Brain microvascular endothelial cell (primary cell): ENCODE measurements at regions not wholly inside any gene's neighbourhood (a gene's known extent, or its start where the extent isn't known, plus 50 kb on each side); places are given as distances from the start of the nearest gene placed in this dataset.
A peak's percentile ranks its signal among the peaks of the same experiment; 100 is the strongest.

Experiments used
- DNase-seq: peaks from one replicate; pipeline ENCODE4 v3.0.0-alpha.2; 2020
- H3K27ac ChIP-seq: fragments of 250-450 bp; sonication (Bioruptor Pico); 2 replicates; pipeline ENCODE4 v1.5.1; 2020; ENCODE audit warnings: mild to moderate bottlenecking, moderate library complexity
- H3K27me3 ChIP-seq: fragments of 250-450 bp; sonication (Bioruptor Pico); replicated peaks from 2 replicates; pipeline ENCODE4 v1.5.1; 2020; ENCODE audit warnings: mild to moderate bottlenecking
- H3K36me3 ChIP-seq: fragments of 250-450 bp; sonication (Bioruptor Pico); replicated peaks from 2 replicates; pipeline ENCODE4 v1.5.1; 2020; ENCODE audit warnings: mild to moderate bottlenecking
- H3K4me3 ChIP-seq: 2 replicates; pipeline ENCODE4 v1.5.1; 2011; ENCODE audit warnings: low read depth, mild to moderate bottlenecking, control low read depth, low read length, moderate library complexity
- CTCF ChIP-seq: IDR thresholded peaks from 2 replicates; pipeline ENCODE4 v1.5.1; 2011; ENCODE audit warnings: low read depth, mild to moderate bottlenecking, moderate library complexity, low read length, control low read depth, inconsistent platforms; ENCODE audit errors: missing control alignments
- in situ Hi-C: cut with HindIII; loops from 2 replicates; pipeline ENCODE4 v1.10.0; 2017; ENCODE audit warnings: low sequenced_read_pairs, low pct_ligation_motif_present

GRCh38 chr13:111458001-111458531 lies 137.6 kb downstream of the TEX29 start:
- H3K4me3 ChIP-seq, result no peak overlapping the region
- no peak for TF ChIP-seq CTCF
- no peak overlapping the region for H3K27ac ChIP-seq
- DNase-seq, result no peak
- in situ Hi-C loops, result no loop called here
- H3K27me3 ChIP-seq, result no peaks in the 10 kb centered on the region
- H3K36me3 ChIP-seq, result no peaks in the 10 kb centered on the region

GRCh38 chr13:111458739-111459138 lies 138.3 kb downstream of the TEX29 start:
- DNase-seq, result no peak
- Histone ChIP-seq H3K27me3 (peaks cover 3% of the 10 kb centered on the region), H3K4me3 (no peak overlapping the region), H3K27ac (no peak overlapping the region), H3K36me3 (no peaks in the 10 kb centered on the region)
- in situ Hi-C loops, result no loop called here
- TF ChIP-seq CTCF, result no peak

- Histone ChIP-seq H3K27ac (no peak overlapping the region), H3K27me3 (peaks cover 3% of the 10 kb centered on the region), H3K36me3 (no peaks in the 10 kb centered on the region), H3K4me3 (no peak overlapping the region)
- TF ChIP-seq CTCF, result no peak
- in situ Hi-C loops, result no loop called here
- DNase-seq, result no peak
These were observed 139.5 kb downstream of the TEX29 start for GRCh38 chr13:111459803-111460547.

GRCh38 chr13:111460548-111461444 lies 140.4 kb downstream of the TEX29 start:
- DNase-seq, result peak; percentile 44

More at GRCh38 chr13:111460548-111461444, 140.4 kb downstream of the TEX29 start:
- Histone ChIP-seq H3K27me3 (peaks cover 3% of the 10 kb centered on the region), H3K4me3 (no peak overlapping the region), H3K36me3 (no peaks in the 10 kb centered on the region), H3K27ac (no peak overlapping the region)
- in situ Hi-C loops, result no loop called here
- peak; percentile 67 for TF ChIP-seq CTCF
